Testis (tissue), 2 donors: ENCODE measurements at regions not wholly inside any gene's neighbourhood (a gene's known extent, or its start where the extent isn't known, plus 50 kb on each side); places are given as distances from the start of the nearest gene placed in this dataset.

ENCODE experiments used
- DNase-seq: peaks from one replicate; pipeline ENCODE4 v3.0.0-alpha.2; 2019
- H3K27ac ChIP-seq, 2 donors: fragments of 200-600 bp; sonication (generic); one replicate each; pipeline ENCODE4 v1.5.1; 2019
- H3K27me3 ChIP-seq: fragments of 200-600 bp; sonication (generic); one replicate; pipeline ENCODE4 v1.5.1; 2019
- H3K36me3 ChIP-seq: fragments of 200-600 bp; sonication (generic); one replicate; pipeline ENCODE4 v1.5.1; 2017; ENCODE audit warnings: low read depth; ENCODE audit errors: missing control alignments
- H3K4me1 ChIP-seq: fragments of 200-600 bp; sonication (generic); one replicate; pipeline ENCODE4 v1.5.1; 2019
- H3K4me3 ChIP-seq, 2 donors: fragments of 200-600 bp; sonication (generic); one replicate each; pipeline ENCODE4 v1.5.1; 2017 to 2019
- H3K9me3 ChIP-seq: fragments of 200-600 bp; sonication (generic); one replicate; pipeline ENCODE4 v1.5.1; 2017
- POLR2A ChIP-seq: fragments of 450-650 bp; IDR thresholded peaks from one replicate; pipeline ENCODE4 v1.6.1; 2017; ENCODE audit warnings: antibody characterized with exemption, mild to moderate bottlenecking, moderate library complexity
- WGBS, 2 donors: methylation state at CpG; one replicate each; pipeline ENCODE4 v1.1.5; 2018; 5-methylcytosine and 5-hydroxymethylcytosine counted together
- intact Hi-C: fragments of 100-400 bp; cut with DNase I; formaldehyde crosslinking; loops from one replicate; pipeline ENCODE4 v1.15.1; 2023; ENCODE audit warnings: low total_unique reads
- TF ChIP-seq, protein P1 (sequence below), 3 experiments: fragments of 450-650 bp in 2 of 3; fragments of 200-600 bp in 1 of 3; sonication (generic) in 1 of 3; IDR thresholded peaks; one replicate each; pipeline ENCODE4 v1.5.1; 2016 to 2019; ENCODE audit warnings: antibody characterized with exemption in 3 of 3, mild to moderate bottlenecking in 2 of 3, moderate library complexity in 1 of 3

DNA sequence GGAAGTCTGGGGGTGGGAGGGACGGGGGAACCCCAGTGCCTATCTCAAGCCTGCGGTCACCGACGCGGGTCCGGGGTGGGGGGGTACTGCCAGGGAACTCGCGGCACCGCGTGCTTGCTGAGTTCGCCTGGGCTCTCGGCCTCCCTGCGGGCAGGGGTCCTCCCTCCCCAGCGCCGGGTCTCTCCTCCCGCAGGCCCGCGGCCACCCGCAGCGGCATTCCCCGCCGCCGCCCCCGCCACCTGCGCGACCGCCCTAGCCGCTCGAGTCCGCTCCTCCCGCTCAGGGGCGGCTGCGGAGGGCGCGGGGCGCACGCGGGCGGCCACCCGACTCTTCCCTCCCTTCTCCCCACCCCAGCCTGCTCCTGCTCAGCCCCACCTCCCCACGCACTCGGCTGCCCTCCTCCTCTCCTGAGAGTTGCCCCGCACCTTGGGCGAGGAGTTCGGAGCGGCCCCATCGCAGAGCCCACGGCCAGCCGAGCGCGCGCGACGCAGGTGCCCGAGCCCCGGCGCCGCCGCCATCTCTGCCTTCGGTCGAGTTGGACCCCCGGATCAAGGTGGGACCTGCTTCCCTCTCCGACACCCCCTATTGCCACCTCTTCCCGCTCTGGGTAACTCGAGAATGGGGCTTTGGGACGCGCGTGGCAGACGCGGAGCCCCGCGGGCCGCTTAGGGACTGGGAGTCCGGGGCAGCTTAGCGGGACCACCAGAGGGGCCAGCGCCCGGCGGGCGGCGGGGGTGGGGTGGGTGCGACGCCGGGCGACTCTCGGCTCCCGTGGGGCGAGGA is 105.0 kb downstream of the LEPR start:
- Histone ChIP-seq H3K9me3 (no peaks in the 10 kb centered on the region), H3K4me3 (peak overlapping the region; percentile 62 to 74), H3K27ac (peak overlapping the region; percentile 72 to 76), H3K4me1 (peaks cover 8% of the 10 kb centered on the region), H3K27me3 (no peaks in the 10 kb centered on the region), H3K36me3 (no peaks in the 10 kb centered on the region)
- DNase-seq = peak; percentile 27
- TF ChIP-seq, protein P1, sequence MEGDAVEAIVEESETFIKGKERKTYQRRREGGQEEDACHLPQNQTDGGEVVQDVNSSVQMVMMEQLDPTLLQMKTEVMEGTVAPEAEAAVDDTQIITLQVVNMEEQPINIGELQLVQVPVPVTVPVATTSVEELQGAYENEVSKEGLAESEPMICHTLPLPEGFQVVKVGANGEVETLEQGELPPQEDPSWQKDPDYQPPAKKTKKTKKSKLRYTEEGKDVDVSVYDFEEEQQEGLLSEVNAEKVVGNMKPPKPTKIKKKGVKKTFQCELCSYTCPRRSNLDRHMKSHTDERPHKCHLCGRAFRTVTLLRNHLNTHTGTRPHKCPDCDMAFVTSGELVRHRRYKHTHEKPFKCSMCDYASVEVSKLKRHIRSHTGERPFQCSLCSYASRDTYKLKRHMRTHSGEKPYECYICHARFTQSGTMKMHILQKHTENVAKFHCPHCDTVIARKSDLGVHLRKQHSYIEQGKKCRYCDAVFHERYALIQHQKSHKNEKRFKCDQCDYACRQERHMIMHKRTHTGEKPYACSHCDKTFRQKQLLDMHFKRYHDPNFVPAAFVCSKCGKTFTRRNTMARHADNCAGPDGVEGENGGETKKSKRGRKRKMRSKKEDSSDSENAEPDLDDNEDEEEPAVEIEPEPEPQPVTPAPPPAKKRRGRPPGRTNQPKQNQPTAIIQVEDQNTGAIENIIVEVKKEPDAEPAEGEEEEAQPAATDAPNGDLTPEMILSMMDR (IDR thresholded peaks at IDR 0.05) = no peak
- no peak for TF ChIP-seq POLR2A
- intact Hi-C loops = no loop called here
- 0 to 1% methylated on average over 2 to 54 of the region's 87 CpGs for WGBS, 2 donors

DNA sequence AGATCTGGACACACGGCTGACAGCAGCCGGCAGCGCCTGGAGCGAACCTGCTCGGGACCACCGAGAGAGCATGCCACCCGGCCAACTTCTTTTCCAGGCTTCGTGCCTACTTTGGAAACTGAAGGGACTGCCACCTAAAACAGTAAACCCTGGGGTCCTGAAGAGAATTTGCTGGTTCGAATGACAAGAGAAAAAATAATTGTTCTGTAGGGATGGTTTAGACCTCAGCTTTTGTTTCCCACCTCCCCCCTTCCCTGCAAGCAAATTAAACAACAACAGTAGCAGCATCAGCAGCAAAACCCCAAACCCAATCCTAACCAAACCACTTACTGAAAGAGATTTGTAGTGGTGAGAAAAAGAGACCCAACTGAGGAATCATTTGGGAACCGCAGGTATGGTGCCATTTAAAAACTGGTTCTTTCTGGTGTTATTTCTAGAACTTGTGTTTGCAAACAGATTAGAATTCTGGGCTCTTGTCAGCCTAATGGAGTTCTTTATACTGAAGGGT is 105.6 kb downstream of the LEPR start:
- Histone ChIP-seq H3K27ac (peak overlapping the region; percentile 72 to 76), H3K4me3 (peak overlapping the region; percentile 62 to 74), H3K4me1 (peaks cover 8% of the 10 kb centered on the region), H3K27me3 (no peaks in the 10 kb centered on the region), H3K36me3 (no peaks in the 10 kb centered on the region), H3K9me3 (no peaks in the 10 kb centered on the region)
- intact Hi-C loops = no loop called here
- 13 to 21% methylated on average over 3 to 10 of the region's 10 CpGs for WGBS, 2 donors
- DNase-seq = no peak
- TF ChIP-seq, protein P1 (IDR thresholded peaks at IDR 0.05) = no peak
- no peak for TF ChIP-seq POLR2A

DNA sequence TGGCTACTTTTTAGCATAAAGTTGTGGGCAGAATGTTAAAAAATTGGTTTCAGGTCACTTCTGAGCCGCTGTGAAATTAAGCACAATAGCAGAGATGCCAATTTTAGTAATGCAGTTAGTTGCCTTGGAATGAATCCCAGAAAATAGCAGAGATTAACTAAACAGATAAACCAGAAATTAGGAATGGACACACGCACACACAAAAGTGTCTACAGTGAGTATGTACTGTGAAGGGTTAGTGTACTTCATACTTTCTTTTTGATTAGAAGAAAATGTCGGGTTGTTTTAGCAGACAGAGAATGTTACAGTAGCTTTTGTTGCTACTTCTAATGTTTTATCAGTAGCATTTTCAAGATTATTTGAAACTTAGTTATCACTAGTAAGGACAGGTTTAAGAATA is 106.7 kb downstream of the LEPR start:
- TF ChIP-seq POLR2A = no peak
- TF ChIP-seq, protein P1 (IDR thresholded peaks at IDR 0.05) = no peak
- Histone ChIP-seq H3K4me3 (no peak overlapping the region), H3K27ac (peak overlapping the region; percentile 22 to 76), H3K9me3 (no peaks in the 10 kb centered on the region), H3K27me3 (no peaks in the 10 kb centered on the region), H3K36me3 (no peaks in the 10 kb centered on the region), H3K4me1 (peaks cover 8% of the 10 kb centered on the region)
- no peak for DNase-seq
- intact Hi-C loops = no loop called here
- WGBS, 2 donors = 17 to 20% methylated on average over 3 of the region's 3 CpGs

DNA sequence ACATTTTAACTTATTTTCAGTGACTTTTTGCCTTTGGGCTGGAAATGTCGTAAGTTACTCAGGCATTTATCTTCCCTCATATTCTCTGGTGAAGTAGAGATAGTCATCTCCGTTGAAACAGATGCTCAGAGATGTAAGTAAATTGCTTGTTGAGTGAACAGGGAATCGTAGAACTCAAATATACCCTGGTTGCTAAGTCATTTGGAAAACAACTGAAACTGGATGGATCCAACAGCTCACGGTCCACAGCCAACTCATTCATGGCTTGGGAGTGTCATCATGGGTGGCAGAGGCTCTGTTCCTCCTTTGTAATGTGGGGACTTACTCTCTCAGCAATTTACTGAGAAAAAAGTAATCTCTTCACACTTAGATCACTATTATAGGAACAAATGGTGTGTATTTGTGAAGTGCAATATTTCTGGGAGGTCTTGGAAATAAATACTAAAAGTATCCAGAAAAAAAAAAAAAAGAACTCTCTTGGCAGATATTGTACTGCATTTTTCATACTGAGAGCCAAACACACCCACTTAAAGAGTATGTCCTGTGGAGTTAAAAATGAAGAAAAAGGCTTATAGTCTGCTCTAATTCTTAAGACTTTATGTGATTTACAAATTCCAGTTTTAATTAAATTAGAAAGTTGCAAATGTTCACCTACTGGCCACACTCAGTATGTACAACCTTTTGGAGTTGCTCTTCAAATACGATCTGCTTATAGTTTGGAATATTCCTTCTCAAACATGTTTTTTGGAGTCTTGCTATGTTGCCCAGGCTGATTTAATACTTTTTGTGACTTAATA is 107.4 kb downstream of the LEPR start:
- Histone ChIP-seq H3K27me3 (no peaks in the 10 kb centered on the region), H3K9me3 (no peaks in the 10 kb centered on the region), H3K27ac (peak overlapping the region; percentile 22 to 76), H3K4me3 (no peak overlapping the region), H3K4me1 (peaks cover 8% of the 10 kb centered on the region), H3K36me3 (no peaks in the 10 kb centered on the region)
- TF ChIP-seq POLR2A = no peak
- TF ChIP-seq, protein P1 (IDR thresholded peaks at IDR 0.05) = peak in 2 of 3 experiments; percentile 36 to 41
- DNase-seq = peak; percentile 27
- intact Hi-C loops = no loop called here
- WGBS, 2 donors = 28 to 31% methylated on average over 5 of the region's 5 CpGs
